ENCODE measurements at regions not wholly inside any gene's neighbourhood (a gene's known extent, or its start where the extent isn't known, plus 50 kb on each side); places are given as distances from the start of the nearest gene placed in this dataset.

GRCh38 chr14:94885481-94886155, 115.7 kb upstream of the GSC start:
- DNase-seq (ENCODE audit: low spot score): no peak

- DNase-seq (ENCODE audit: low spot score): no peak
Observed at GRCh38 chr14:94884616-94885230, 114.8 kb upstream of the GSC start.

- no peak for DNase-seq (ENCODE audit: low spot score)
Observed at GRCh38 chr14:94882401-94882800, 112.5 kb upstream of the GSC start.

GRCh38 chr14:94880876-94881275, 111.0 kb upstream of the GSC start:
- DNase-seq (ENCODE audit: low spot score): no peak

GRCh38 chr14:94880106-94880505, 110.2 kb upstream of the GSC start:
- DNase-seq (ENCODE audit: low spot score): no peak

- DNase-seq (ENCODE audit: low spot score): no peak
Observed at GRCh38 chr14:94879537-94879936, 109.6 kb upstream of the GSC start.

GRCh38 chr14:94876306-94876705, 106.4 kb upstream of the GSC start:
- no peak for DNase-seq (ENCODE audit: low spot score)

GRCh38 chr14:94875256-94875655, 105.3 kb upstream of the GSC start:
- DNase-seq (ENCODE audit: low spot score): no peak

- no peak for DNase-seq (ENCODE audit: low spot score)
Observed at GRCh38 chr14:94868772-94869072, 98.8 kb upstream of the GSC start.

GRCh38 chr14:94867946-94868771, 98.2 kb upstream of the GSC start:
- DNase-seq (ENCODE audit: low spot score): no peak

GRCh38 chr14:94867209-94867608, 97.3 kb upstream of the GSC start:
- no peak for DNase-seq (ENCODE audit: low spot score)

- DNase-seq (ENCODE audit: low spot score): no peak
Observed at GRCh38 chr14:94864387-94865195, 94.7 kb upstream of the GSC start.

GRCh38 chr14:94863366-94863765, 93.5 kb upstream of the GSC start:
- DNase-seq (ENCODE audit: low spot score): no peak

- DNase-seq (ENCODE audit: low spot score): no peak
Observed at GRCh38 chr14:94857950-94858349, 88.0 kb upstream of the GSC start.

- no peak for DNase-seq (ENCODE audit: low spot score)
Observed at GRCh38 chr14:94853920-94854319, 84.0 kb upstream of the GSC start.

- DNase-seq (ENCODE audit: low spot score): no peak
Observed at GRCh38 chr14:94850309-94851211, 80.6 kb upstream of the GSC start.

- no peak for DNase-seq (ENCODE audit: low spot score)
Observed at GRCh38 chr14:94844593-94845152, 74.8 kb upstream of the GSC start.

GRCh38 chr14:94840467-94840866, 70.6 kb upstream of the GSC start:
- DNase-seq (ENCODE audit: low spot score): no peak

GRCh38 chr14:94839348-94839747, 69.4 kb upstream of the GSC start:
- DNase-seq (ENCODE audit: low spot score): no peak

GRCh38 chr14:94836849-94837248, 66.9 kb upstream of the GSC start:
- no peak for DNase-seq (ENCODE audit: low spot score)

- no peak for DNase-seq (ENCODE audit: low spot score)
Observed at GRCh38 chr14:94833633-94834032, 63.7 kb upstream of the GSC start.

All from CD4-positive, alpha-beta T cell treated with Interleukin-2 at 100 ng/mL for 4 hours (primary cell).